ENCODE measurements at regions not wholly inside any gene's neighbourhood (a gene's known extent, or its start where the extent isn't known, plus 50 kb on each side); places are given as distances from the start of the nearest gene placed in this dataset.

DNA sequence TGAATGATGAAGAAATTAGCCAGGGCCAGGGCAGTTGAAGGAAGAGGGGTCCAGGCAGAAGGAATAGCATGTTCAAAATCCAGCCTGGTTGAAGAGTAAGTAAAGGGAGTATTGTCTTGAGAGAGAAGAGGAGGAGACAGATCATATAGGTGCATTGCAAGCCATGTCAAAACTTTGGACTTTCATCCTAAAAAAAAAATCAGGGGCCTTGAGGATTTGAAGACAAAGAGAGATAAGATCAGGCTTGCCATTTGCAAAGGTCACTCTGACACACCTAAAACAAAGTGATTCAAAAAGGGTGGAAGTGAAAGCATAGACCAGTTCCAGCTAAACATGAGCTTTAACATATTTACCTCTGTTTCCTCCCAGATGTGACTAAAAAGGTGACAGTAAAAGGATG lies 95.7 kb upstream of the DRD2 start:
- no peak for ATAC-seq
- H3K36me3 Mint-ChIP-seq: no peaks in the 10 kb centered on the region
- no peaks in the 10 kb centered on the region for H3K9me3 Mint-ChIP-seq
- no peaks in the 10 kb centered on the region for H3K4me1 Mint-ChIP-seq
- no peak overlapping the region for H3K4me3 Mint-ChIP-seq
- no peak overlapping the region for H3K27ac Mint-ChIP-seq
- peaks cover 16% of the 10 kb centered on the region for H3K27me3 Mint-ChIP-seq

- Mint-ChIP-seq H3K9me3 (no peaks in the 10 kb centered on the region), H3K36me3 (no peaks in the 10 kb centered on the region), H3K4me1 (no peaks in the 10 kb centered on the region), H3K27ac (no peak overlapping the region), H3K4me3 (no peak overlapping the region), H3K27me3 (peaks cover 27% of the 10 kb centered on the region)
- ATAC-seq: no peak
Measured at GRCh38 chr11:113569391-113569790, 94.2 kb upstream of the DRD2 start.

DNA sequence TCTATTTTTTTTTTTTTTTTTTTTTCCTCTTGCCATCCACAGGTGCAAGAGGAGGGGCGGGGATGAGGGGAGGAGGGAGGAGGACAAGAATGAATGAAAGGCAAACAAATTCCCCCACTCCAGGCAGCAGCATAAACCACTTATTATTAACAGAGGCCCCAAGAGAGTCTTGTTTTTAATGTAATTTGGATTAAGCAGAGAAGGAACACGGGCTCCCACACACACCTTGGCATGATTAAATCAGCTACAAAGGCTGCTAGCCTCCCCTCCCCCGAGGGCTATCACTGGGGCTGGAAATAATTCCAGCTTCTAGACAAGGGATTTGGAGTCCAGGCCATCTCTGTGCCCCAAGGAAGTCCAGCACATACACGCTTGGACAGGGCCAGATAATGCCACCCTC lies 93.4 kb upstream of the DRD2 start:
- no peak overlapping the region for H3K27ac Mint-ChIP-seq
- ATAC-seq: no peak
- H3K27me3 Mint-ChIP-seq: peaks cover 32% of the 10 kb centered on the region
- no peaks in the 10 kb centered on the region for H3K9me3 Mint-ChIP-seq
- H3K36me3 Mint-ChIP-seq: no peaks in the 10 kb centered on the region
- no peak overlapping the region for H3K4me3 Mint-ChIP-seq
- H3K4me1 Mint-ChIP-seq: no peaks in the 10 kb centered on the region

GRCh38 chr11:113567867-113568544 lies 92.8 kb upstream of the DRD2 start:
- Mint-ChIP-seq H3K36me3 (no peaks in the 10 kb centered on the region), H3K9me3 (no peaks in the 10 kb centered on the region), H3K4me3 (no peak overlapping the region), H3K27me3 (peaks cover 32% of the 10 kb centered on the region), H3K4me1 (no peaks in the 10 kb centered on the region), H3K27ac (no peak overlapping the region)
- no peak for ATAC-seq

DNA sequence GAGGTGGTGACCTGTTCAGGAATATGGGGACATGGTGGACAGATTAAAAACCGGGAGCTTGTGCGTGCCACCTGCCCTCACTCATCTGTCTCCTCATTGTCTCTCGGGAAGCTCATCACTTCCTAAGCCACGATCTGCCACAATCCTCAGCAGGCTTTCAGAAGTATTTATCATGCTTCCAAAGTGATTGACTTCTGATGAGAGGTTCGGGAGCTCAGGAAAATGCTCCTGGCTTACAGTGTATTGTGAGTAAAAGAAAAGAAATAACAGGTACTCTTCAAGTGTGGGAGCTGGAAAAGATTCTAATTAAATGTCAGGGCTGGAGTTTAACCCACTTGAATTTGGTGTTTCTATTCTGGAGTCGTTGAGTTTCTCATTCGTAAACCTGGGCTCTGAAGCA lies 91.9 kb upstream of the DRD2 start:
- Mint-ChIP-seq H3K4me3 (no peak overlapping the region), H3K9me3 (no peaks in the 10 kb centered on the region), H3K4me1 (no peaks in the 10 kb centered on the region), H3K27ac (no peak overlapping the region), H3K36me3 (no peaks in the 10 kb centered on the region), H3K27me3 (peaks cover 32% of the 10 kb centered on the region)
- ATAC-seq: no peak

DNA sequence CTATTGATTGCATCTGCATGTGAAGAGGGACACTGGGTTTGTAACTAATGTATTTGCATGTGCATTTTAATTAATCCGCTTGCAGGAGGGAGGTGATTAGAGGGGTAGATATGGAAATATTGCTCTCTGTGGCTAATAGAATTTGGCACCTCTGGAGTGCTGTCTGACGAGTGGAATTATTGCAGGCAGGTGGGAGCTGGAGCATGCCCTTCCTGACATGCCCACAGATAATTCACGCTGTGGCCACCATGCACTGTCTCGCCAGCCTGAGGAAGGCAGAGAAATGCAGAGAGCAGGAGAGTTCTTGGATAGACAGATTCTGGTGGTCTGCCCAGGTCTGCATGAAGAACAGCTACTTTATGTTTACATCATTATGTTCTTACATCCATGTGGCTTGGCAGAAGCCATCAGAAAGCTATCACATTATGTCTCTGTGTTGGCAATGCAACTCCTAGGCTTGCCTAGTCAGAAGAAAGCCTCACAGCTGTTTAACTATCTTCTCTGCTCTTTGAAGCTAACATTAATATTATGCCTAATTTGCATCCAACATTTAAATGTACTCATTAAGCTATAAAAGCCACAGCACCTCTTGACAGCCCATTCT lies 89.4 kb upstream of the DRD2 start:
- Mint-ChIP-seq H3K4me3 (no peak overlapping the region), H3K36me3 (no peaks in the 10 kb centered on the region), H3K27ac (no peak overlapping the region), H3K9me3 (no peaks in the 10 kb centered on the region), H3K27me3 (peaks cover 32% of the 10 kb centered on the region), H3K4me1 (no peaks in the 10 kb centered on the region)
- ATAC-seq: no peak

GRCh38 chr11:113563766-113564526 lies 88.7 kb upstream of the DRD2 start:
- H3K9me3 Mint-ChIP-seq: no peaks in the 10 kb centered on the region
- no peak overlapping the region for H3K27ac Mint-ChIP-seq
- ATAC-seq: no peak
- H3K4me3 Mint-ChIP-seq: no peak overlapping the region
- peaks cover 32% of the 10 kb centered on the region for H3K27me3 Mint-ChIP-seq
- no peaks in the 10 kb centered on the region for H3K36me3 Mint-ChIP-seq
- no peaks in the 10 kb centered on the region for H3K4me1 Mint-ChIP-seq

GRCh38 chr11:113562981-113563461 lies 87.8 kb upstream of the DRD2 start:
- H3K36me3 Mint-ChIP-seq: no peaks in the 10 kb centered on the region
- no peak for ATAC-seq
- no peaks in the 10 kb centered on the region for H3K4me1 Mint-ChIP-seq
- no peak overlapping the region for H3K4me3 Mint-ChIP-seq
- peaks cover 32% of the 10 kb centered on the region for H3K27me3 Mint-ChIP-seq
- H3K27ac Mint-ChIP-seq: no peak overlapping the region
- H3K9me3 Mint-ChIP-seq: no peaks in the 10 kb centered on the region

DNA sequence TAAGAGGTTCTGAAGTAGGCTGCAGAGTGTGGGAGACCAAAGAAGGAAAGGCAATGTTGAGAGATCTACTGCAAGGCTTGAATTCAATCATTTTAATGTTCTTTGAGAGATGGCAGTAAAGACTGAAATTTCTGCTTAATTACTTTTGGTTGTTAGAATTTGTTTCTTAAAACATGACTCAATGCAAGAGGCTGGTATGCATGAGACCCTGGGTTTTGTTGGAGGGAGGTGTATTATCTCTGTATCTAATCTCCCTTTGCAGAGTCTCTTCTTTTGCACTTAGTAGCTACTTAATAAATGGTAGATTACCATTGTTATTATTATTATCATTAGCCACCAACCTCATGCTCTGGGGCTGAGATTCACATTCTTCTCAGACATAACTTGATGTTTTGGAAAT lies 87.4 kb upstream of the DRD2 start:
- Mint-ChIP-seq H3K9me3 (no peaks in the 10 kb centered on the region), H3K4me3 (no peak overlapping the region), H3K36me3 (no peaks in the 10 kb centered on the region), H3K27ac (no peak overlapping the region), H3K27me3 (peaks cover 32% of the 10 kb centered on the region), H3K4me1 (no peaks in the 10 kb centered on the region)
- no peak for ATAC-seq

DNA sequence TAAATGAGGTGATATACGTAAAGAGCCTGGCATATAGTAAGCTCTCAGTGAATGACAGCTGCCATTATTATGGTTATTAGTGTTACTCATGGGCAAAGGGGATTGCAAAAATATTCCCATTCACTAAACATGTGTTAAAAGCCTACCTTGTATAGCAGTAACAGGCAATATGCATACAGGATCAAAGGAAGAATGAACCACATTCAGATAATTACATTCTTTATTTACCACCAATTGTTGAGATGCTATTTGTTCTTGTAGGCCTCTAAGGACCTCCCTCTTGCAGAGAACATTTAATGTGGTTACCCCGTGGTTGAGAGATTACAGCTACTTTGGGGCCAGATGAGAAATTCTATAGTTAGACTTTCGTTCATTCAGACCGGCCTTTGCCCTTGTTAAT lies 82.7 kb upstream of the DRD2 start:
- H3K9me3 Mint-ChIP-seq: no peaks in the 10 kb centered on the region
- no peaks in the 10 kb centered on the region for H3K27me3 Mint-ChIP-seq
- no peak for ATAC-seq
- H3K36me3 Mint-ChIP-seq: no peaks in the 10 kb centered on the region
- no peak overlapping the region for H3K4me3 Mint-ChIP-seq
- no peak overlapping the region for H3K27ac Mint-ChIP-seq
- no peaks in the 10 kb centered on the region for H3K4me1 Mint-ChIP-seq

GRCh38 chr11:113556036-113556435 lies 80.8 kb upstream of the DRD2 start:
- H3K9me3 Mint-ChIP-seq: no peaks in the 10 kb centered on the region
- H3K36me3 Mint-ChIP-seq: no peaks in the 10 kb centered on the region
- no peak overlapping the region for H3K4me3 Mint-ChIP-seq
- no peak for ATAC-seq
- peaks cover under 1% of the 10 kb centered on the region for H3K27me3 Mint-ChIP-seq
- no peak overlapping the region for H3K27ac Mint-ChIP-seq
- H3K4me1 Mint-ChIP-seq: no peaks in the 10 kb centered on the region

DNA sequence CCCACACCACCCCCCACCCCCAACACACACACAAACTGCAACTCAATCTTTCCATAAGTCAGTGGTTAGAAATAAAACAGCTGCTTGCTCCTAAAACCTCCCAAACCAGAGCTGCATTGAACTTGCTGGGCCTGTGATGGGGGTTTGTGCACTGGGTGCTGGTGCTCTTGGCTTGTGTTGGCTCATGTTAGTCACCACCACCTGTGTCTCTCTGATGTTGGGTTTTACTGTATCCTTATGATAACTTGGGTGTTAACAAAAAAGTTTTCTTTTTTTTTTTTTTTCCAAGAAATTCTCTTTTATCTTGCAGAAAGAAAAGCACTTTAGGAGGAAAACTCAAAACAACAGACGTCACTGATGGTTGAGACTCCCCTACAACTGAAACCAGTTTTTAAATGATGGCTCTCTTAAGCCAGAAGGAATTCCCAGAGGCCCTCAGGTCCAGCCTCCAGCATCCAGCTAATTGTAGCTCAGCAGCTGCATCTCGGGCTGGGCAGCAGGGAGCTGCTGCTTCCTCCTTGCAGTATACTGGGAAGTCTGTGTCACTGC lies 79.9 kb upstream of the DRD2 start:
- Mint-ChIP-seq H3K27me3 (peaks cover 9% of the 10 kb centered on the region), H3K4me1 (no peaks in the 10 kb centered on the region), H3K27ac (no peak overlapping the region), H3K4me3 (no peak overlapping the region), H3K36me3 (no peaks in the 10 kb centered on the region), H3K9me3 (no peaks in the 10 kb centered on the region)
- ATAC-seq: no peak

GRCh38 chr11:113554526-113554925 lies 79.3 kb upstream of the DRD2 start:
- Mint-ChIP-seq H3K4me1 (no peaks in the 10 kb centered on the region), H3K36me3 (no peaks in the 10 kb centered on the region), H3K4me3 (no peak overlapping the region), H3K9me3 (no peaks in the 10 kb centered on the region), H3K27me3 (peaks cover 15% of the 10 kb centered on the region), H3K27ac (no peak overlapping the region)
- no peak for ATAC-seq

GRCh38 chr11:113553915-113554314 lies 78.7 kb upstream of the DRD2 start:
- no peak overlapping the region for H3K27ac Mint-ChIP-seq
- H3K36me3 Mint-ChIP-seq: no peaks in the 10 kb centered on the region
- no peak overlapping the region for H3K4me3 Mint-ChIP-seq
- ATAC-seq: no peak
- no peaks in the 10 kb centered on the region for H3K9me3 Mint-ChIP-seq
- no peaks in the 10 kb centered on the region for H3K4me1 Mint-ChIP-seq
- peaks cover 20% of the 10 kb centered on the region for H3K27me3 Mint-ChIP-seq

GRCh38 chr11:113553235-113553634 lies 78.0 kb upstream of the DRD2 start:
- Mint-ChIP-seq H3K4me3 (no peak overlapping the region), H3K27me3 (peaks cover 22% of the 10 kb centered on the region), H3K27ac (no peak overlapping the region)

More at GRCh38 chr11:113553235-113553634, 78.0 kb upstream of the DRD2 start:
- H3K36me3 Mint-ChIP-seq: no peaks in the 10 kb centered on the region
- H3K4me1 Mint-ChIP-seq: no peaks in the 10 kb centered on the region
- no peak for ATAC-seq
- H3K9me3 Mint-ChIP-seq: no peaks in the 10 kb centered on the region

All from stimulated activated memory B cell treated with anti-CD40 and anti-IgM and Interleukin-4, amounts not matched to agents 10 μg/mL and 1 μg/mL and 100 μg/mL, for 72 hours (primary cell).